ENCODE measurements at regions not wholly inside any gene's neighbourhood (a gene's known extent, or its start where the extent isn't known, plus 50 kb on each side); places are given as distances from the start of the nearest gene placed in this dataset.

- no peak for TF ChIP-seq EZH2phosphoT487 (IDR thresholded peaks at IDR 0.05; ENCODE audit: low read depth, severe bottlenecking, unreplicated experiment)
- TF ChIP-seq EZH2 (IDR thresholded peaks at IDR 0.05; ENCODE audit: borderline replicate concordance), result no peak
- TF ChIP-seq, protein P1, sequence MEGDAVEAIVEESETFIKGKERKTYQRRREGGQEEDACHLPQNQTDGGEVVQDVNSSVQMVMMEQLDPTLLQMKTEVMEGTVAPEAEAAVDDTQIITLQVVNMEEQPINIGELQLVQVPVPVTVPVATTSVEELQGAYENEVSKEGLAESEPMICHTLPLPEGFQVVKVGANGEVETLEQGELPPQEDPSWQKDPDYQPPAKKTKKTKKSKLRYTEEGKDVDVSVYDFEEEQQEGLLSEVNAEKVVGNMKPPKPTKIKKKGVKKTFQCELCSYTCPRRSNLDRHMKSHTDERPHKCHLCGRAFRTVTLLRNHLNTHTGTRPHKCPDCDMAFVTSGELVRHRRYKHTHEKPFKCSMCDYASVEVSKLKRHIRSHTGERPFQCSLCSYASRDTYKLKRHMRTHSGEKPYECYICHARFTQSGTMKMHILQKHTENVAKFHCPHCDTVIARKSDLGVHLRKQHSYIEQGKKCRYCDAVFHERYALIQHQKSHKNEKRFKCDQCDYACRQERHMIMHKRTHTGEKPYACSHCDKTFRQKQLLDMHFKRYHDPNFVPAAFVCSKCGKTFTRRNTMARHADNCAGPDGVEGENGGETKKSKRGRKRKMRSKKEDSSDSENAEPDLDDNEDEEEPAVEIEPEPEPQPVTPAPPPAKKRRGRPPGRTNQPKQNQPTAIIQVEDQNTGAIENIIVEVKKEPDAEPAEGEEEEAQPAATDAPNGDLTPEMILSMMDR (IDR thresholded peaks at IDR 0.05; ENCODE audit: poor library complexity), result no peak
- DNase-seq (ENCODE audit: low spot score), result no peak
- no peaks in the 10 kb centered on the region for H3K36me3 ChIP-seq (replicated peaks; ENCODE audit: insufficient read depth, low read depth)
- H3K4me1 ChIP-seq (ENCODE audit: insufficient read depth), result peaks cover 11% of the 10 kb centered on the region
- H3K9me2 ChIP-seq (replicated peaks; ENCODE audit: insufficient read depth), result no peaks in the 10 kb centered on the region
- no peak overlapping the region for H3K4me3 ChIP-seq
- H3K27ac ChIP-seq, result no peak overlapping the region
- H4K20me1 ChIP-seq (ENCODE audit: insufficient read depth, poor library complexity, severe bottlenecking), result no peaks in the 10 kb centered on the region
- no peak overlapping the region for H3K4me2 ChIP-seq
- no peaks in the 10 kb centered on the region for H3K79me2 ChIP-seq
- H2AFZ ChIP-seq, result no peak overlapping the region
- WGBS (ENCODE audit: low lambda C conversion rate, missing lambda C conversion rate), result 85% methylated on average over 1 of the region's 1 CpG
- H3K27me3 ChIP-seq, result no peaks in the 10 kb centered on the region
- H3K9me3 ChIP-seq (ENCODE audit: low read depth), result no peaks in the 10 kb centered on the region
Observed at GRCh38 chr6:90922325-90922724, 335.5 kb upstream of the MAP3K7 start.

DNA sequence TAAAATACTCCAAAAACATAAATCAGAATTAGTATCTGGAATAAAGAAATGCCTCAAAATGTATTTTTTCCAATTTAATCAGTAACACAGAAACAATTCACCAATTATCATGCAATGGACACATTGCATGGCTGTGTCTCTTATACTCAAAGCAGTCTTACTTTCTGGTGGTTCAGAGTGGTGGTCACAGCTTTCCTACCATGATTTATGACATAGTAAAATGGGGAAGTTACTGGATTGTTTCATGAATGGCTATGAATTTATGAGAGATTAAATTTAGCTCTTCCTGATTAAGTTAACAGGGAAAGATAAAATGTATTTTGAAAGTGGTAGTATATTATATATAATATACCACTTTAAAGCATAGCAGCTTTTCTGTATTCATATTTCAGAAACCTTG, 331.5 kb upstream of the MAP3K7 start:
- Histone ChIP-seq H2AFZ (no peak overlapping the region), H3K4me3 (no peak overlapping the region), H3K4me1 (ENCODE audit: insufficient read depth) (no peaks in the 10 kb centered on the region), H3K27me3 (no peaks in the 10 kb centered on the region), H3K9me2 (replicated peaks; ENCODE audit: insufficient read depth) (no peaks in the 10 kb centered on the region), H3K27ac (no peak overlapping the region), H3K9me3 (ENCODE audit: low read depth) (no peaks in the 10 kb centered on the region), H3K36me3 (replicated peaks; ENCODE audit: insufficient read depth, low read depth) (no peaks in the 10 kb centered on the region), H3K79me2 (no peaks in the 10 kb centered on the region), H3K4me2 (no peak overlapping the region), H4K20me1 (ENCODE audit: insufficient read depth, poor library complexity, severe bottlenecking) (no peaks in the 10 kb centered on the region)
- no peak for DNase-seq (ENCODE audit: low spot score)
- TF ChIP-seq EZH2 (IDR thresholded peaks at IDR 0.05; ENCODE audit: borderline replicate concordance) (no peak), EZH2phosphoT487 (IDR thresholded peaks at IDR 0.05; ENCODE audit: low read depth, severe bottlenecking, unreplicated experiment) (no peak)
- TF ChIP-seq, protein P1 (IDR thresholded peaks at IDR 0.05; ENCODE audit: poor library complexity), result no peak

DNA sequence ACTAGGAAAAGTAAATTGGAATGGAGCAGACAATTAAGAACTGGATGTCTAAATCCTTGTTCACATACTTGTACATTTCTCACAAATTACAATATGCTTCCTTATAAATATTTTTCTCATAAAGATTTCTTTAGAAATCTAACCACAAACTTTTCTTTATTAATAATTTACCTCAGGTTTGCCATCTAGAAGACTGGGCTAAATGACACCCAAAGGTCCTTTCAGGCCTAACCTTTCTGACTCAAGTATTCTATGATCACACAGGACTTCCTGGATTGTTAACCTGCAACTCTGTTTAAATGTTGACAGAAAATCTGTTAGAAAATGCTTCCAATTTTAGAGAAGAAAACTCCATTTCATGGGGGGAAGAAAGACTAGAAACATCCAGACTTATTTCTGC, 330.5 kb upstream of the MAP3K7 start:
- TF ChIP-seq, protein P1 (IDR thresholded peaks at IDR 0.05; ENCODE audit: poor library complexity), result no peak
- TF ChIP-seq EZH2phosphoT487 (IDR thresholded peaks at IDR 0.05; ENCODE audit: low read depth, severe bottlenecking, unreplicated experiment), result no peak
- no peak for TF ChIP-seq EZH2 (IDR thresholded peaks at IDR 0.05; ENCODE audit: borderline replicate concordance)
- no peaks in the 10 kb centered on the region for H3K36me3 ChIP-seq (replicated peaks; ENCODE audit: insufficient read depth, low read depth)
- no peaks in the 10 kb centered on the region for H3K9me2 ChIP-seq (replicated peaks; ENCODE audit: insufficient read depth)
- no peaks in the 10 kb centered on the region for H3K4me1 ChIP-seq (ENCODE audit: insufficient read depth)
- no peak overlapping the region for H3K27ac ChIP-seq
- no peak overlapping the region for H3K4me2 ChIP-seq
- DNase-seq (ENCODE audit: low spot score), result no peak
- no peak overlapping the region for H2AFZ ChIP-seq
- no peaks in the 10 kb centered on the region for H3K27me3 ChIP-seq
- no peaks in the 10 kb centered on the region for H3K9me3 ChIP-seq (ENCODE audit: low read depth)
- no peak overlapping the region for H3K4me3 ChIP-seq
- no peaks in the 10 kb centered on the region for H4K20me1 ChIP-seq (ENCODE audit: insufficient read depth, poor library complexity, severe bottlenecking)
- H3K79me2 ChIP-seq, result no peaks in the 10 kb centered on the region

DNA sequence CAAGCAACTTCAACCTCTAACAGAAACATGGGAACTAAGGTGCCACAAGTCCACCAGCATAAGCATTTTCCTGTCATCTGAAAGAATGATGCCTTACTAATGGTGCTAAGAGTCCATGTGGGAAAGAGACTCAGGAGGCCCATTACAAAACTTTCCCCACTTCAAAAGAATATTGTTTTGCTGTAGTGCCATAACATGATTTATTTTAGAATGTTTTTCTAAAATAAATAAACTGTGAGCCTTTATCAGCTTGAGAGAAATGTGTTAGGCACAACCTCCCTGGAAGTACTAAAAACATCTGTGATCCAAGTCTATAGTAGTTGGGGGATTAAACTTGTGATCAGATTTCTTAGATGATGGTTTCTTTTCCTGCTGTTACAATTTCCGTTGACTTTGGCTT, 330.1 kb upstream of the MAP3K7 start:
- Histone ChIP-seq H3K9me3 (ENCODE audit: low read depth) (no peaks in the 10 kb centered on the region), H3K4me2 (no peak overlapping the region), H3K79me2 (no peaks in the 10 kb centered on the region), H2AFZ (no peak overlapping the region), H3K27me3 (no peaks in the 10 kb centered on the region), H3K9me2 (replicated peaks; ENCODE audit: insufficient read depth) (no peaks in the 10 kb centered on the region), H3K36me3 (replicated peaks; ENCODE audit: insufficient read depth, low read depth) (no peaks in the 10 kb centered on the region), H3K27ac (no peak overlapping the region), H4K20me1 (ENCODE audit: insufficient read depth, poor library complexity, severe bottlenecking) (no peaks in the 10 kb centered on the region), H3K4me1 (ENCODE audit: insufficient read depth) (no peaks in the 10 kb centered on the region), H3K4me3 (no peak overlapping the region)
- TF ChIP-seq EZH2phosphoT487 (IDR thresholded peaks at IDR 0.05; ENCODE audit: low read depth, severe bottlenecking, unreplicated experiment) (no peak), EZH2 (IDR thresholded peaks at IDR 0.05; ENCODE audit: borderline replicate concordance) (no peak)
- TF ChIP-seq, protein P1 (IDR thresholded peaks at IDR 0.05; ENCODE audit: poor library complexity), result no peak
- DNase-seq (ENCODE audit: low spot score), result no peak
- WGBS (ENCODE audit: low lambda C conversion rate, missing lambda C conversion rate), result 69% methylated on average over 1 of the region's 1 CpG

Measured in hepatocyte (in vitro differentiated cells).